UCSD-AML1 (cell line): ENCODE measurements at regions not wholly inside any gene's neighbourhood (a gene's known extent, or its start where the extent isn't known, plus 50 kb on each side); places are given as distances from the start of the nearest gene placed in this dataset.

ENCODE experiments used
- DNase-seq: peaks from one replicate; lab custom pipeline; 2025; ENCODE audit not compliant: unreplicated experiment; lab: John Stamatoyannopoulos, UW

DNA sequence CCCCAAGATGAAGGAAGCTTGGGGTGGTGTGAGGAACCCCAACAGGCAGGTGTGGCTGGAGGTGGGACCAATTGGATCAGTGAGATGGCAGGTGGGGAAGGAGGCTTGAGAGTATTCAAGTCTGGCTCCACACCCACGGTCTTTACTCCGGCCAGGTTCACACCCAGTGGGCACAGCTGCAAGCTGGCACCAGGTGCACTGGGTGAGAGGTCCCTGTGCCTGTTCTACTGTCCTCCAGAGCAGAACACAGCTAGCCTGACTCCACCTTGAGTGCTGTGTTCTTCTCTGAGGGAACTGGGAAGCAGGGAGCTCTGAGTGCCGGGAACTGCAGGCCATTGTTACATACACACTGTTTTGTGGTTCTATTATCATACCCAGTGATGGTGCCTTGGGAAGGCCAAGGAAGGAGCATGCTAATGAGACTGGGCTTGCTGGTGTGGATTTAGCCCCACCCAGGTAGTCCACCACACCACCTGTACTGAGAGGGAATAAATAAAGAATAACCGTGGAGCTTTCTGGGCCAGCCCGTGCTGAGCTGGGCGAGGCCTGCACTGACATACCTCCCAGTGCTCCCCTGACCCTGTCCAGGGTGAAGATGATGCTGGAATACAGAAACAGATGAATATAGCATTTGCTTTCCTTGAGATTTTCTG, 93.4 kb downstream of the ABHD5 start:
- no peak for DNase-seq

DNA sequence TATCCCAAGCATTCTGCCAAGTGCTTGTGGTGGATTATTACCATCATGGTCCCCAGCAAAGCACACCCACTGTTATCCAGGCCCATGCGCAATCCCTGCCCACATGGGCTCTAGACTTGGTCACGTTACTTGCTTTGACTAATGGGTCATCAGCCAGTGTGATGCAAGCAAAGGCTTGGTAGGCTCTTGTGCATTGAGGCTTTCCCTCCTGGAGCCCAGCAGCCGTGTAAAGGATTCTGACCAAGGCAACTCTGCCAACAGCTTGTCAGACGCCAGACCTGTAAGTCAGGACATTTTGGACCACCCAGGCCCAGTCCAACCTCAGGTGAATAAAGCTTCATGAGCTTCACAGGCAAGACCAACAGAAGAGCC, 93.9 kb downstream of the ABHD5 start:
- no peak for DNase-seq

DNA sequence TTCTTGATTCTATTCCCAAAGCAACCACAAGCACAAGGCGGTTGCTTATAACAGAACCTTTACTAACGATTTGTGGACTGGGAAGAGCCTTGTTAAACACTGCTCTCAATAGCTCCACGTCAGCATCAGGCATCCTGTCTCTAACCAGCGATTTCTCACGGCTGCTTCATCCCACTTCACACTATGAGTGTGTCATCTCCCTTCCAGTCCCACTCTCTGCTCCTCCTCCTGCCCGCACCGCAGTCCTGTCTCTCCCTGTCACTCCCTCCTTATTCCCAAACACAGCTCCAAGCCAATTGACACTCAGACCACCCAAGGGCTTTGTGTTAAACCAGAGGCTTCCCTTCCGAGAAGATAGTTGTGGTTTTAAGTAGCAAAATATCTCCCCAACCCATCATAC, 94.8 kb downstream of the ABHD5 start:
- no peak for DNase-seq

DNA sequence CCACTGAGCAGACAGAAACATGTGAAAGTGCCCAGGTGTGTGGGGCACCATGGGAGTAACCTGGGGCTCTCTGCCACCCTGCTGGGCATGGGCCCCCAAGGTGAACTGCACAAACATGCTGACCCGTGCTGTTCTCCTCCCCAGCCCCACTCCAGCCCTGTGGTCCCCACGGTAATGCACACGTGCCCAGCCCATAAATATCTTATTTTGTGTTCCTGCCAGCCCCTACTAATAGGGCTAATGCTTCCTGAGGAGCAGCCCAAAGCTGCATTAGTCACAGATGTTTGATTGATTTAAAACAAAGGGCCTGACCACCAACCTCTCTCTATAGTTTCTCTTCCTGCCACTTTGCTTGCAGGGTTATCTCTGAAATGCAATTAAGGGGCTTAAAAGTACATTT, 95.4 kb downstream of the ABHD5 start:
- DNase-seq, result no peak

DNA sequence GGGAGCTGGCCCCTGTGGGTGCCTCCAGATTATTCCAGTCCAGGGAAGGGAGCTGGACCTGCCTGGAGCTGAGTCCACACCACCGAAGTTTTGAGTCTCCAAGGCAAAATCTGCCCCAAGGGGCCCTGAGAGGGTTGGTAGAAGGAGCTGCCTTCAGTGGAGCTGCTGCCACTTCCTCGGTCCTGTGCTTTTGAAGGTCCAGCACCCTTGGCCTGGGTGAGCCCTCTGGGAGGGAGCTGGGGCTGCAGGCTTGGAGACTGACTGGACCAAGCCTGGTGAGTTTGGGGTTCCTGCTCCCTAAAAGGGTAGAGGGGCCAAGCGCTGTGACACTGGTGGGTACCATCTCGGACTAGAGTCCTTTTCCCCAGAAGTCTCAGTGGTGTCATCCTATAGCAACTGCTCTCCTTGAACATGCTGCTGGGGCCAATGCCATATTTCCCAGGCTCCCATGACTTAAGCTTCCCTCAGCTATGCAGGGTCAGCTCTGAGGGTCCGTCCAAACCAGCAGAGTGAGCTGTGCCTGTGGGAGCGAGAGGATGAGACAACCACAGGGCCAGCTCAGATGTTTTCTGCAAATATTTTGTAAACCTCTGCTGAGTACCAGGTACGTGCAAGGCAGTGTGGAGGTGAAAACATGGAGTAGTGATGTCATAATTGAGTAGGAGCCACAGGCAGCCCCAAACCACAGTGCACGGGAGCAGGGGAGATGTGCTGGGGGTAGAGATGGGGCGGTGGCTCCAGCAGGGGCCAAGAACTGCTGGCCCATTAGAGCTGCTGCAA, 96.0 kb downstream of the ABHD5 start:
- no peak for DNase-seq

DNA sequence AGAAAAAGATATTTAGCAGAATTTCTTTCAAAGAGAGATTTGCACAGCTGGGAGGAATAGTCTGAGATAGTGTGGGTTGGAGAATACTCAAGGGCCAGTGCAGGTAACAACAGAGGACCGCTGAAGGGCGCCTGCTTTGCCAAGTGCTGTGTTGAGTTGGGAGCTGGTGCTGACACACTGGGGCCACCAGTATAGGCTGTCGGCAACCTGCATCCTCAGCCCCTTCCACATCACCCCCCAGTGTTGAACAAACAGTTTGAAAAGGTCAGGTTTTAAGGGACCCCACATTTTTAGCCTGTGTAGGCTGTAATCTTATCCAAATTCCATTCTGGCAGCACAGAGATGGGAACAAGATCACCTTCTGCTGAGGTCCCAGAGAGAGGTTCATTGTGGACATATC, 96.6 kb downstream of the ABHD5 start:
- DNase-seq, result no peak

DNA sequence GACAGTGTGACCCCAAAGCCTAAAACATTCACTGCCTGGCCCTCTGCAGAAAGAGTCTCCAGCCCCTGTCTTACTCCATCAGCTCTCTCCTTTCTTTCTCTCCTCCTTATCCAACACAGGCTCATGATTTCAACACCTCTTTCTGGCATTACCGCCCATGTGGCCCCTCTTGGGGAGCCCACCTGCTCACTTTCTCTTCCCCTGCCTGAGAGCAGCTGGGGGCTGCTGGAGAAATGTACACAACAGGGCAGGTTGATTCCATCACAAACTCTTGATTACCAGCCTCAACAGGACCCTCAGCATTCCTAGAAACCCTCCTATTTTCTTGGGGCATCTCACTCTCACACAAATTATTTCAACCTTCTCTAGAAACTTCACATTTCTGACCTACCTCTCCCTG, 98.3 kb downstream of the ABHD5 start:
- no peak for DNase-seq

DNA sequence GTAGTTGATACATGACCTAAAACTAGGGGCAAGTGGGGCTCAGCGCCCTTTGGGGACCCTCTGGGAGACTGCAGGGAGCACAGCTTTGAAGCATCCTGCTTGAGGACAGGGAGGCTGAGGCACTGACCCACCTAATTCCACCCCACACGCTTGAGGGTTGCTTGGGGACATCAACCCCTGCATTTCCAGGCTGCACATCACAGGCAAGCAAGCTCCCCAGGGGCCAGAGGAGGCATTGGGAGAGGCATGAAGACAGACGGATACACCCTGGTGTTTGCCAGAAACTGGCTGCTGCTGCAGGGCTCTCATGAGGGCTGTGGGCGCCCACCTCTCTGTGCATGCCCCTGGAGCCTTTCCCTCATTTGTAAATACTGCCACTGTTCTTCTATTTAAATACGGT, 99.3 kb downstream of the ABHD5 start:
- DNase-seq, result no peak

DNA sequence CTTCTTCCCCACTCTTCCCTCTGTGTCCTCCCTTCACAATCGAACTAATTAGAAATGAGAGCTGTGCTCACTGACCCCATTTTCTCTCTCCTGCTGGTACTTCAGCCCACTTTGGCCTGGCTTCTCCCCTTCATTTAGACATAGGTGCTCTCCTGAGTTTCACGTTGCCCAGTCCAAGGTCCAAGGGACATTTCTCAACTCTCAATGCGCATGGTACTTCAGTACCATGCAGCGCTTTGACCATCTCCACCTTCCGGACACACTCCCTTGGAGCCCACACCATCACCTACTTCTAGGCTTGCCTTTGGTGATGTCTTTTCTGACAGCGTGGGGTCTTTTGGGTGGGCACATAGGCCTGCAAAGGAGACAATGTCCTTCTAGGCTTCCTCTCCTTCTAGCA, 99.7 kb downstream of the ABHD5 start:
- no peak for DNase-seq

DNA sequence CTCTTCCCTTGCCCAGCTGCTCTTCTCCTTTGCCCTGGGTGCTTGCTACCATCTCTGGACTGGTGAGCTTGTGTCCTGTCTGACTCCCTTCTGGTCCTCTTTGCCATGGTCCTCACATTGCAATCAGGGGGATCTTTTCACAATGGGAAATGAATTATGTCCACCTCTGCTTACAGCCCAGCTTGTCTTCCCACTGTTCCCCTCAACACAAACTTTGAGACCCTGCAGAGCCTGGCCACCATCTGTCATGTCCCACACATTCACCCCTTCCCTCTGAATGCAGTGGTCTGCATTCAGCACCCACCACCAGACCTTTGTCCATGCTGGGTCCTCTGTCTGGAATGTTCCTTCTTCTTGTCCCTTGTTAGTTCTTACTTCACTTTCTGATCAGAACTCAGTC, 100.5 kb downstream of the ABHD5 start:
- no peak for DNase-seq

DNA sequence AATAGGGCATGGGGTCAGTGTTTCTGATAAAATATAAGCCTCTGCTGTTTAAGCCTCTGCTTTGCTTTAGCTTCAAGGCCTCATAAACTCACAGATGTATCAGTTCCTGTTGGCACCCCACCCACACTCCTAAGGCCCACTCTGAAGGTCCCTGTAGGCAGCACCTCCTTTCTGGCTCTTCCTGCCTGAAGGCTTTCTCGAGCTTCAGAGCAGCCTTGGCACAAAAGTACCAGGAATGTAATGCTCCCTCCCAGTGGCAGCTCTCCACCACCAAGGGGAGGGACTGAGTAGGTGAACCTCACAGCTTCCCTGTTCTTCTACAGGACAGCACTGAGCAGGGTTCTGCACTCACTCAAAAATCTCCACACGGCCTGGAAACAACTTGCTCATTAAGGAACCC, 102.2 kb downstream of the ABHD5 start:
- DNase-seq, result no peak

DNA sequence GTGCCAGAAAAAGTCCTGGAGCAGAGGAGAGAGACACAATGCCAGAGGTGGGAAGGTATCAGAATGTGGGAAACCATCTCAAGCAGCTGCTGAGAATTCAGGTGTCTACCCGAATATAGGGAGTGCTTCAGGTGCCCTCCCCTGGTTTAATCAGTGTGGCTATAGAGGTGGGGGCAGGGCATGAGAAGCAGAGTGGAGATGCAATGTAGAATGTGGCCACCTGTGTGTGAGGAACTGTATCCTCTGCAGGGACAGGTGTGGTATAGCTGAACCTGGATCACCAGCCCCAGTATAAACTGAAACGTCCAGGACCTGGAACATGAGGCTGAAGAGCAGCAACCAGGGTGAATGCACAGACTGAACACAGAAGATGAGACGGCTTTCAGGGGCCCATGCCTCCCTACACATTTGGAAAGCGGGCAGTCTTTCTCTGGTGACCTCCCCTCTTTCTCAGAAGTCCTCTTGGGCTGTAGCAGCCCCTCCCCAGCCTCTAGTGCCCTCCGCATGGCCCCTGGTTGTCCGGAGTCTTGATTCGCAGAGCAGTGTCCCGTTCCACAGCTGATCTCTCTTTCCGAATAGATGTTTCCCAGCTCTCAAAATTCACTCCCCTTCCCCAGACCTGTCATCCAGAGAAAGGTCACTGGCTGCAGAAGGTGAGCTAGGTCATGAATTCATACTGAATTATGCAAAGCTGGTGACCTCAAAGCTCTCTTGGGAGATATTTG, 103.1 kb downstream of the ABHD5 start:
- no peak for DNase-seq

DNA sequence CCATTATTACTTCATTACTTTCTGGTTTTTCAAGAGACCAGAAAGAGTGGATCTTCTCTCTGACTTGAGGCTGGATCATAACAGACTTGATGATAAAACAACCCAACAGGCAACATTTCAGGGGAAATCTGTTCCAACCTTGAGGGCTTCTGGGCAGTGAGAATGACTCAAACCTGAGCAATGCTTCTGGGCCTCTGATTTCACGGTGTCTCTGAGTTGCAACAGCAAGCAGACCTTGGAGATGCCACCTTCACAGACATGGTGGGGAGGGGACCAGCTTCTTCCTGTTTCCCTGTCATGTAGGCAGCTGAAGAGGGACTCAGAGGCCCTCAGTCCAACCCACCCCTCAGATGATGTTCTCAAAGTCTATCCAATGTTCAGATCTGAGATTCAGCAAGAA, 104.0 kb downstream of the ABHD5 start:
- no peak for DNase-seq

DNA sequence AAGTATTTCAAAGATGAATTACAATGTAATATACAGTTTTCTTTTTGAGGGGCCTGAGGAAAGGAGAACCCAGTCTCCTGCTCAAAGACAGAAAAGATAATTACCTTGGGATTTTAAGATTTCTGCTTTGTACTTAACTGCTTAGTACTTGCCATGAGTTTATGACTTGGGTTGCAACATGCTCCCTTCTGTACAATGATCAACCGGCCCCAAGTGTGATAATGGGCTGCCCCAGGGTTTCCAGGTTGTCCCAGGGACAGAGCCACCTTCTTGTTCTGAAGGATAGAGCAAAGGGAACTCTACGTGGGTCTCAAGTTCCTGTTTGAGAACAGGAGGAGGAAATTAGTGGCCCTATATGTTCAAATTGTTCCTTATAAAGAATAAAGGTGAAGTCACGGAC, 104.8 kb downstream of the ABHD5 start:
- DNase-seq, result no peak

DNA sequence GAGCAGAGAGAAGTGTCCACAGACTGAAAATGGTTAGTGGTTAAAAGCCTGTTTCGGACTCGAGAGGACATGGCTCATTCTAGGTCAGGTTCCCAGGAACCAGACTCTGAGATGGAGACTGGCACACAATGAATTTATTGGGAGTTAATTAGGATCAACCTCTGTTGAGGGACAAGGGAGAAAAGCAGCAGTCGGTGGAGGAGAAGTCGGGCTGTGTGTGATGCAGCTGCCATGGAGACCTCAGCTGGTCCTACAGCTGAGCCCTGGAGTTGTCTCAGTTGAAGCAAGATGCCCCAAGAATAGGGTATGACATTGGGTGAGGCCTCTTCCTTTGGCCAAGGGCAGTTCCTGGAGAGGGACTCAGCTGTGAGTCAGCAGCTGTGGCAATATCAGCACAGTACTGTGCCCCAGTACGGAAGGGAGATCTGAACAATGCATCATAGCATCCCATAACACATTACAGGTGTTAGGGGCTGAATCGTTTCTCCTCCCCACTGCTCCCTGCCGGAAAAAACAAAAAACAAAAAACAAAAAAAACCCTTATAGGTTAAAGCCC, 105.4 kb downstream of the ABHD5 start:
- DNase-seq, result no peak

DNA sequence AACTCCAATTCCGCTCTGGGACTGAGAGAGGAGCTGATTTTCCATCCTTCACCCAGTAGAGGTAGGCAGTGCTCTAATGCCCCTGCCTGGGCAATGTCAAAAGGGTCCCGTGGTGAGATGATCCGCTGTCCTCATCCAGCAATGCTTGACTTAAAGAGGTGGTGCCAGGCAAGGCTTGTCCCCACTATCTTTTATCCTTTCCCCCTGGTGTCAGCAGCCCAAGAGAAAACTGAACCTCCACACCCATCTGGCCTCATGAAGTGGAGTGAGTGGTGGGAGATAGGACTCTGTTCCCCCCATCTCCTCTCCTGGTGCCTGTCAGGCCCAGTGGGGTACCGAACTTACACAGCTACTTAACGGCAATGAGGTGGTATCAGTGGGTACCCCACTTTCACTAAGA, 107.1 kb downstream of the ABHD5 start:
- no peak for DNase-seq

DNA sequence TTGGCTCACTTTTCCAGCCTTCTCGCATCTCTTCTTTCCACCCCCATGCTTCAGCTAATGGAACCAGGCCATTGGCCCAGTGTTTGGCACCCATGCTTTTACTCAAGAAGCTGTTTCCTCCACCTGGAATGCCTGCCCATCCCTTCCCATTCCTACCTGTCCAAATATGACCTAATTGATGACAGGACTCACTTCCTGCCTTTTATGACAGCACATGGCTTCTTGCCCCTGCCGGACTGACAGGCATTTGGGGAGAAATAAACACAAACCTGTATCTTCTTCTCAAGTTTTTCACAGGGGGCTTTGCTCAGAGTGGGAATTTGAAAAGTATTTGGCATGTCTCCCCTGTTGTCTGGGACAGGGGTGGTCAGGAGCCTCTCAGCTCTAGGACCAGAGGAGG, 120.1 kb downstream of the ABHD5 start:
- no peak for DNase-seq

DNA sequence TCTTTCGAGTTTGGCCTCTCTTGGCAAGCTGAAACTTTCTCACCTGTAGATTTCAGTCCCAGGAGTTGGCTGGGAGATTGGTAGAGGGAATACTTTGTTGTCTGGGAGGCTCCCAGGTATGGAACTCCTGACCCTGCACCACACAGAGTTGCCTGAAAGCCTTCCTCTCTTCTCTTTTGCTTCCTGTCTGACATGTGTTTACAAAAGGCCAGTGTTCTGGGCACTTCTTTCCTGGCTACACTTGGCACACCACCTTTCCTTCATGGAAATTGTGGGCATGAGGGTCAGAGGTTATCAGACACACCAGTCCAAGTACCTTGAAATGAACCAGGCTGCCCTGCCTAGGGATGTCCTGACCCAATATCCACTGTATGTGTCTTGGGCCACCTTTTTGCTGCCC, 123.7 kb downstream of the ABHD5 start:
- no peak for DNase-seq

DNA sequence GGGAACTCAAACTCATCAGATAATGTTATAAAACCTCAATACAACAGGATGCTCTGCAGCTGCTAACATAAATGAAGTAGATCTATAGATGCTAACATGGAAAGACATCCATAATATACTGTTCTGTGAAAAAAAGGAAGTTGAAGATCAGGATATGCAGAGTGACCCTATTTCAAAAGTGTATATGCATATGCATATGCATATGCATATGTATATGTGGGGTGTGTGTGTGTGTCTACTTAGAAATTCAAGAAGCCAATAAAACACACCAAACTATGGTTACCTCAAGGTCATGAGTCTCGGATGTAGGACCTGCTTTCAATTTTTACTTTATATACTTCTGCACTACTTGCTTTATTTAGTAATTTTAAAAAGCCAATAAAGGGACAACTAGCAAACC, 125.6 kb downstream of the ABHD5 start:
- no peak for DNase-seq

DNA sequence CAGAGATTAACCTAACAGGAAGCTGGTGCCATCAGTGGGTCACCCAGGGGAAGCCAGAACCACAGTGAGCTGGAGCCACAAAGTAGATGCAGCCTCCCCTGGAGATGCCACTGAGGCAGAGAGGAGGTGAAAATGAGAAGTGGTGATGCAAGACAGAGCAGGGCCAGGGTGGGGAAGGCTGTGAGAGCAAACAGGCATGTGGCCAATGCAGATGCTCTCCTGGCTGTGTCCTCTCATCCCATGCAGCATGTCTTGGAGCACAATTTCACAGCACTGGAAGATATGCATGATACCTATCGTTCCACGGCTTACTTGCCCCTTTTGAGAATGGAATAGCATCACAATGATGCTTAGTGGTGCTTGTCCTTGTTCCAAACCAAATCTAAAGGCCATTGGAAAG, 126.3 kb downstream of the ABHD5 start:
- DNase-seq, result no peak

DNA sequence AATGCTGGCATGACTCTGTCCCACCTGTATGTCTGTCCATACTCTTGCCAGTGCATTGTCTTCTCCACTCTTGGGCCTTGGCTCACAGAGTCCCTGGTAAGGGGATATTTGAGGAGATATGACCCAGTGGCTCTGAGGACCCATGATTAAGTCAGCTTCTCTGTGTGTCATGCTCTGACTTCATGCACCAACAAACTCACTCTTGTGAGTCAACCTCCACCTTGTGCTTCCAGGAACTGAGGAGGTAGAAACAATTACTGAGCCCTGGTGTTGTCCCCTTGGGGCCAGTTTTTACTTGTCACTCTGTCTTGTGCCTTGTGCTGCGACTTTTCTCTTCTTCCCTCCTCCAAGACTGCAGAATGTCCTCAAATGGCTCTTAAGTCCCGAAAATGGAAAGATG, 127.1 kb downstream of the ABHD5 start:
- DNase-seq, result no peak

DNA sequence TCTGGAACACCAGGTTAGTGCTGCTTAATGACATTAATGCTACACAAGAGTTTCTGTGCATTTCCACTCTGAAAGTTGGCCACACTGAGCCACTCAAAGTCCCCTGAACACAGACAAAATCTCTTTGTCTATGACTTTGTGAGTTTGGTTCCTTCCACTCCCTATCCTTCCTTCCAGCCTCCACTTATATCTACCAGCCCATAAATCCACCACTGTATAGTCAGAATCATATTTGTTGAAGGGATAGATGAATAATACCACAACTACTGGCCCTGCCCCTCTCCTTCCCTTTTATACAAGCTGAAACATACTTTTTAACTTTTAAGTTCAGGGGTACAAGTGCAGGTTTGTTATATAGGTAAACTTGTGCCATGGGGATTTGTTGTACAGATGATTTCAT, 127.5 kb downstream of the ABHD5 start:
- DNase-seq, result no peak
